ENCODE measurements at regions not wholly inside any gene's neighbourhood (a gene's known extent, or its start where the extent isn't known, plus 50 kb on each side); places are given as distances from the start of the nearest gene placed in this dataset.
"Not testable (repeated sequence)": the region's sequence is repeated elsewhere in the genome, so short reads cannot be mapped to it uniquely, and the experiment has no call there.

DNA sequence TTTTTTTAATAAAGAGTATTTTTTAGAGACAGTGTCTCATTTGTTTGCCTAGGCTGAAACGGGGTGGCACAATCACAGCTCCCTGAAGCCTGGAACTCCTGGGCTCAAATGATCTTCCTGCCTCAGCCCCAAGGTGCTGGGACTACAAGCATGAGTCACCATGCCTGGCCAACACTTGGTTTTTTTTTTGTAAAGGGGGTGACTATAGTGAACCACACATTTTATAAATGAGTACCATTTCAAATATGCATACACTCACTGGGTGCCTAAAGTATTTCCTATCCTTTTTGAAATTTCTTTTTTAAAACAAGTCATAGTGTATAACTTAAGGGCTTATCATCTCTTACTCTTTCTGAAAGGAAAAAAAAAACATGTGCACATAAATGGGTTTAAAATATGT lies 325.2 kb upstream of the MEIS2 start:
- Histone ChIP-seq H3K23me2 (ENCODE audit: insufficient read length, low read depth, low read length, poor library complexity, severe bottlenecking) (no peaks in the 10 kb centered on the region), H2BK120ac (ENCODE audit: low read depth, low read length, poor library complexity, severe bottlenecking) (no peak overlapping the region), H3K9me3 (ENCODE audit: control insufficient read depth, low read depth, low read length) (no peaks in the 10 kb centered on the region), H4K8ac (replicated peaks; ENCODE audit: insufficient read length, low read depth, low read length) (no peak overlapping the region), H3K23ac (ENCODE audit: insufficient read length, low read depth, low read length) (no peak overlapping the region), H2AK5ac (ENCODE audit: insufficient read length, low read length) (no peak overlapping the region), H3K4me2 (ENCODE audit: insufficient read depth, insufficient read length, low read length) (no peak overlapping the region), H4K20me1 (ENCODE audit: control insufficient read depth, insufficient read depth, insufficient read length) (no peaks in the 10 kb centered on the region), H3K79me2 (ENCODE audit: insufficient read depth, low read length) (no peaks in the 10 kb centered on the region), H3K27ac (ENCODE audit: insufficient read length, low read depth, low read length) (no peak overlapping the region), H4K91ac (ENCODE audit: insufficient read length, low read depth, low read length) (no peak overlapping the region), H3K4ac (ENCODE audit: low read depth, low read length) (no peak overlapping the region), H3K79me1 (ENCODE audit: insufficient read depth, low read depth, low read length, poor library complexity, severe bottlenecking) (no peaks in the 10 kb centered on the region), H3K18ac (ENCODE audit: insufficient read length, low read depth, low read length) (no peak overlapping the region), H2BK12ac (ENCODE audit: insufficient read length, low read depth, low read length) (no peak overlapping the region), H2BK15ac (ENCODE audit: low read depth, low read length) (no peak overlapping the region), H2AFZ (ENCODE audit: low read length) (no peak overlapping the region), H3K56ac (ENCODE audit: insufficient read length, low read depth, low read length) (no peak overlapping the region), H4K5ac (ENCODE audit: insufficient read length, low read depth, low read length) (no peak overlapping the region), H3K4me1 (ENCODE audit: insufficient read depth, low read length) (no peaks in the 10 kb centered on the region), H3K27me3 (ENCODE audit: insufficient read depth, low read length) (no peaks in the 10 kb centered on the region), H2BK20ac (ENCODE audit: low read depth, low read length, poor library complexity, severe bottlenecking) (no peak overlapping the region), H2BK5ac (ENCODE audit: insufficient read length, low read length) (no peak overlapping the region), H3K9ac (ENCODE audit: extremely low read depth, insufficient read length, low read length) (no peak overlapping the region), H3K14ac (ENCODE audit: insufficient read depth, low read length) (no peak overlapping the region), H3T11ph (ENCODE audit: low read length) (no peak overlapping the region)
- Mint-ChIP-seq H3K36me3 (ENCODE audit: insufficient read depth in 1 of 3, low read depth in 3 of 3) (0 out of 7 replicates have a peak, but pooled peaks cover 0 to 3% (median 0%) of the 10 kb centered on the region in 3 experiments), H3K9me3 (no peaks in the 10 kb centered on the region; a peak in 1 of 5 replicates), H3K4me1 (peaks cover 2 to 3% of the 10 kb centered on the region in 2 experiments; a peak in 2 of 4 replicates), H3K27ac (no peak overlapping the region), H3K27me3 (ENCODE audit: low read depth) (no peaks in the 10 kb centered on the region), H3K4me3 (no peak overlapping the region)
- no CpG with 5 or more reads among the region's 1 CpG for WGBS (ENCODE audit: extremely low coverage, insufficient read length, low lambda C conversion rate)
- TF ChIP-seq, protein P1, sequence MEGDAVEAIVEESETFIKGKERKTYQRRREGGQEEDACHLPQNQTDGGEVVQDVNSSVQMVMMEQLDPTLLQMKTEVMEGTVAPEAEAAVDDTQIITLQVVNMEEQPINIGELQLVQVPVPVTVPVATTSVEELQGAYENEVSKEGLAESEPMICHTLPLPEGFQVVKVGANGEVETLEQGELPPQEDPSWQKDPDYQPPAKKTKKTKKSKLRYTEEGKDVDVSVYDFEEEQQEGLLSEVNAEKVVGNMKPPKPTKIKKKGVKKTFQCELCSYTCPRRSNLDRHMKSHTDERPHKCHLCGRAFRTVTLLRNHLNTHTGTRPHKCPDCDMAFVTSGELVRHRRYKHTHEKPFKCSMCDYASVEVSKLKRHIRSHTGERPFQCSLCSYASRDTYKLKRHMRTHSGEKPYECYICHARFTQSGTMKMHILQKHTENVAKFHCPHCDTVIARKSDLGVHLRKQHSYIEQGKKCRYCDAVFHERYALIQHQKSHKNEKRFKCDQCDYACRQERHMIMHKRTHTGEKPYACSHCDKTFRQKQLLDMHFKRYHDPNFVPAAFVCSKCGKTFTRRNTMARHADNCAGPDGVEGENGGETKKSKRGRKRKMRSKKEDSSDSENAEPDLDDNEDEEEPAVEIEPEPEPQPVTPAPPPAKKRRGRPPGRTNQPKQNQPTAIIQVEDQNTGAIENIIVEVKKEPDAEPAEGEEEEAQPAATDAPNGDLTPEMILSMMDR (conservative IDR thresholded peaks at IDR 0.05) = no peak
- DNase-seq = no peak

DNA sequence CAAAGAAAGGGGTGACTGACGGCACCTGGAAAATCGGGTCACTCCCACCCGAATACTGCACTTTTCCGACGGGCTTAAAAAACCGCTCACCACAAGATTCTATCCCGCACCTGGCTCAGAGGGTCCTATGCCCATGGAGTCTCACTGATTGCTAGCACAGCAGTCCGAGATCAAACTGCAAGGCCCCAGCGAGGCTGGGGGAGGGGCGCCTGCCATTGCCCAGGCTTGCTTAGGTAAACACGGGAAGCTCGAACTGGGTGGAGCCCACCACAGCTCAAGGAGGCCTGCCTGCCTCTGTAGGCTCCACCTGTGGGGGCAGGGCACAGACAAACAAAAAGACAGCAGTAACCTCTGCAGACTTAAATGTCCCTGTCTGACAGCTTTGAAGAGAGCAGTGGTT lies 327.0 kb upstream of the MEIS2 start:
- H2BK5ac ChIP-seq (ENCODE audit: insufficient read length, low read length); H3K4me1 ChIP-seq (ENCODE audit: insufficient read depth, low read length); H3K79me1 ChIP-seq (ENCODE audit: insufficient read depth, low read depth, low read length, poor library complexity, severe bottlenecking); H2BK15ac ChIP-seq (ENCODE audit: low read depth, low read length); H4K5ac ChIP-seq (ENCODE audit: insufficient read length, low read depth, low read length); H4K91ac ChIP-seq (ENCODE audit: insufficient read length, low read depth, low read length); H2BK12ac ChIP-seq (ENCODE audit: insufficient read length, low read depth, low read length); H2AK5ac ChIP-seq (ENCODE audit: insufficient read length, low read length); H2AFZ ChIP-seq (ENCODE audit: low read length); H4K20me1 ChIP-seq (ENCODE audit: control insufficient read depth, insufficient read depth, insufficient read length); H3K56ac ChIP-seq (ENCODE audit: insufficient read length, low read depth, low read length); H3K79me2 ChIP-seq (ENCODE audit: insufficient read depth, low read length); H3K4ac ChIP-seq (ENCODE audit: low read depth, low read length); H3K27me3 Mint-ChIP-seq (ENCODE audit: low read depth); H2BK120ac ChIP-seq (ENCODE audit: low read depth, low read length, poor library complexity, severe bottlenecking); H3K27ac ChIP-seq (ENCODE audit: insufficient read length, low read depth, low read length); H3K4me2 ChIP-seq (ENCODE audit: insufficient read depth, insufficient read length, low read length); H3K14ac ChIP-seq (ENCODE audit: insufficient read depth, low read length); H3K23me2 ChIP-seq (ENCODE audit: insufficient read length, low read depth, low read length, poor library complexity, severe bottlenecking); H3T11ph ChIP-seq (ENCODE audit: low read length); H3K18ac ChIP-seq (ENCODE audit: insufficient read length, low read depth, low read length); H3K27me3 ChIP-seq (ENCODE audit: insufficient read depth, low read length); H3K9me3 ChIP-seq (ENCODE audit: control insufficient read depth, low read depth, low read length); H3K36me3 Mint-ChIP-seq (ENCODE audit: insufficient read depth in 1 of 3, low read depth in 3 of 3); H3K23ac ChIP-seq (ENCODE audit: insufficient read length, low read depth, low read length); H3K9me3 Mint-ChIP-seq; H4K8ac ChIP-seq (replicated peaks; ENCODE audit: insufficient read length, low read depth, low read length); H2BK20ac ChIP-seq (ENCODE audit: low read depth, low read length, poor library complexity, severe bottlenecking); H3K9ac ChIP-seq (ENCODE audit: extremely low read depth, insufficient read length, low read length); H3K4me1 Mint-ChIP-seq: not testable (repeated sequence)
- peak; percentile 78 for DNase-seq
- WGBS (ENCODE audit: extremely low coverage, insufficient read length, low lambda C conversion rate) = no CpG with 5 or more reads among the region's 12 CpGs
- Mint-ChIP-seq H3K4me3 (peak overlapping the region in 1 of 2 experiments; percentile 55; a peak in 2 of 5 replicates), H3K27ac (peak overlapping the region in 1 of 3 experiments; percentile 89; a peak in 2 of 7 replicates)
